Spleen (tissue), 11 donors: ENCODE measurements at regions not wholly inside any gene's neighbourhood (a gene's known extent, or its start where the extent isn't known, plus 50 kb on each side); places are given as distances from the start of the nearest gene placed in this dataset.

Source experiments
- DNase-seq: peaks from one replicate; pipeline ENCODE4 v3.0.0-alpha.2; 2020
- H3K27ac ChIP-seq, 8 donors: fragments of 200-600 bp; sonication (generic) in 7 of 8; 1 replicate in 4 of 8; 2 replicates in 4 of 8; pipeline versions ENCODE4 v1.5.0 to v1.8.0; 2016 to 2021; ENCODE audit warnings: inconsistent platforms in 4 of 8, mild to moderate bottlenecking in 4 of 8, moderate library complexity in 1 of 8
- H3K27me3 ChIP-seq, 7 donors: fragments of 200-600 bp; sonication (generic) in 6 of 7; replicated peaks in 1 of 7; 1 replicate in 4 of 7; 2 replicates in 3 of 7; pipeline versions ENCODE4 v1.5.0 to v1.8.0; 2016 to 2021; ENCODE audit warnings: inconsistent platforms in 3 of 7, mild to moderate bottlenecking in 1 of 7
- H3K36me3 ChIP-seq, 6 donors: fragments of 200-600 bp; sonication (generic) in 5 of 6; 1 replicate in 4 of 6; 2 replicates in 2 of 6; pipeline versions ENCODE4 v1.5.0 to v1.8.0; 2016 to 2021; ENCODE audit warnings: inconsistent platforms in 2 of 6
- H3K4me1 ChIP-seq, 6 donors: fragments of 200-600 bp; sonication (generic) in 5 of 6; 1 replicate in 3 of 6; 2 replicates in 3 of 6; pipeline versions ENCODE4 v1.5.0 to v1.8.0; 2016 to 2021; ENCODE audit warnings: inconsistent platforms in 3 of 6
- H3K4me3 ChIP-seq, 8 donors: fragments of 200-600 bp; sonication (generic) in 7 of 8; 1 replicate in 4 of 8; 2 replicates in 4 of 8; pipeline versions ENCODE4 v1.5.0 to v1.8.0; 2016 to 2021; ENCODE audit warnings: inconsistent platforms in 4 of 8, mild to moderate bottlenecking in 4 of 8, moderate library complexity in 2 of 8
- H3K9me3 ChIP-seq, 8 donors: fragments of 200-600 bp; sonication (generic) in 7 of 8; 1 replicate in 4 of 8; 2 replicates in 4 of 8; pipeline versions ENCODE4 v1.5.0 to v1.8.0; 2016 to 2021; ENCODE audit warnings: inconsistent platforms in 4 of 8
- POLR2A ChIP-seq, 3 donors: fragments of 450-650 bp; IDR thresholded peaks; one replicate each; pipeline ENCODE4 v1.5.1; 2017; ENCODE audit warnings: antibody characterized with exemption in 3 of 3, mild to moderate bottlenecking in 1 of 3
- POLR2AphosphoS5 ChIP-seq, 3 donors: sonication (generic); formaldehyde crosslinking; IDR thresholded peaks; one replicate each; pipeline ENCODE4 v1.5.1; 2017; ENCODE audit warnings: antibody characterized with exemption in 3 of 3
- WGBS, 5 donors: extraction: QIAGEN DNeasy Blood & Tissue Kit in 3 of 5; methylation state at CpG; one replicate each; pipeline versions ENCODE4 v1.1.5 to v1.1.7; 2013 to 2018; 5-methylcytosine and 5-hydroxymethylcytosine counted together
- intact Hi-C: fragments of 100-400 bp; cut with DNase I; formaldehyde crosslinking; loops from one replicate; pipeline ENCODE4 v1.15.0; 2023; ENCODE audit warnings: low total_unique reads
- TF ChIP-seq, protein P1 (sequence below), 11 experiments: fragments of 200-600 bp in 7 of 11; fragments of 450-650 bp in 4 of 11; sonication (generic) in 4 of 11; IDR thresholded peaks in 8 of 11; conservative IDR thresholded peaks in 3 of 11; 1 replicate in 7 of 11; 2 replicates in 4 of 11; pipeline versions ENCODE4 v1.4.0 to v1.8.0; 2016 to 2021; ENCODE audit warnings: antibody characterized with exemption in 11 of 11, inconsistent platforms in 4 of 11, mild to moderate bottlenecking in 1 of 11
- donor health status: healthy with polysubstance abuse.
- donor health status: DM: no; HTN: no; CAD: no; lungs with moderate emphysema.
- donor health status: DM: no; HTN: no; CAD: no.
- donor health status: Bipolar disorder and iron deficiency.
- donor health status: healthy.
- donor health status: DM: no; HTN: no; CAD: no.
- donor health status: DM: yes; HTN: yes; CAD: no.

DNA sequence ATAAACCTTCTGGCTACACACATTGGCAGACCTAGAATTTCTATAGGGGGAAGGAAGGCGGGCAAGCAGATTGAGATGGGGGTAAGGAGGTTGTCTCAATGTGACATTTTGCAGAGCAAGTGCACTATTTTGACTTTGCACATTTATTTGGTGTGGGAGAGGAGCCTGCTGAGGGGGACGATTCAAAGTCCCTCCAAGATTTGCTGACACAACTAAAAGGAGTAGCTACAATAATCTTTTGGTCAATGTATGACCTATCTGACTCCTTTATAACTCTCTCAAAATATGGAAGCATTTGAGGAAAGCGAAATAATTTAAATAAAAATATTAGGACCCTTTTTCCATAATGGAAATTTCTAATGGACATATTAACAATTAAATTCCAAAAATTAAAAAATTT is 274.9 kb upstream of the PPARGC1A start:
- WGBS, 5 donors = 74 to 80% (median 76%) methylated on average over 3 of the region's 3 CpGs
- no peak overlapping the region for H3K4me3 ChIP-seq
- no peaks in the 10 kb centered on the region for H3K4me1 ChIP-seq
- no peak for TF ChIP-seq POLR2AphosphoS5 (IDR thresholded peaks at IDR 0.05)
- no peak for TF ChIP-seq POLR2A (IDR thresholded peaks at IDR 0.05)
- TF ChIP-seq, protein P1, sequence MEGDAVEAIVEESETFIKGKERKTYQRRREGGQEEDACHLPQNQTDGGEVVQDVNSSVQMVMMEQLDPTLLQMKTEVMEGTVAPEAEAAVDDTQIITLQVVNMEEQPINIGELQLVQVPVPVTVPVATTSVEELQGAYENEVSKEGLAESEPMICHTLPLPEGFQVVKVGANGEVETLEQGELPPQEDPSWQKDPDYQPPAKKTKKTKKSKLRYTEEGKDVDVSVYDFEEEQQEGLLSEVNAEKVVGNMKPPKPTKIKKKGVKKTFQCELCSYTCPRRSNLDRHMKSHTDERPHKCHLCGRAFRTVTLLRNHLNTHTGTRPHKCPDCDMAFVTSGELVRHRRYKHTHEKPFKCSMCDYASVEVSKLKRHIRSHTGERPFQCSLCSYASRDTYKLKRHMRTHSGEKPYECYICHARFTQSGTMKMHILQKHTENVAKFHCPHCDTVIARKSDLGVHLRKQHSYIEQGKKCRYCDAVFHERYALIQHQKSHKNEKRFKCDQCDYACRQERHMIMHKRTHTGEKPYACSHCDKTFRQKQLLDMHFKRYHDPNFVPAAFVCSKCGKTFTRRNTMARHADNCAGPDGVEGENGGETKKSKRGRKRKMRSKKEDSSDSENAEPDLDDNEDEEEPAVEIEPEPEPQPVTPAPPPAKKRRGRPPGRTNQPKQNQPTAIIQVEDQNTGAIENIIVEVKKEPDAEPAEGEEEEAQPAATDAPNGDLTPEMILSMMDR (IDR thresholded peaks at IDR 0.05 in 8 of 11, conservative IDR thresholded peaks at IDR 0.05 in 3 of 11) = no peak
- intact Hi-C loops = no loop called here
- H3K27me3 ChIP-seq = no peaks in the 10 kb centered on the region
- no peaks in the 10 kb centered on the region for H3K9me3 ChIP-seq
- no peak for DNase-seq
- H3K27ac ChIP-seq = no peak overlapping the region
- no peaks in the 10 kb centered on the region for H3K36me3 ChIP-seq

GRCh38 chr4:24164054-24164693 is 274.3 kb upstream of the PPARGC1A start:
- H3K4me1 ChIP-seq = no peaks in the 10 kb centered on the region
- no peaks in the 10 kb centered on the region for H3K9me3 ChIP-seq
- H3K27ac ChIP-seq = no peak overlapping the region
- no peak overlapping the region for H3K4me3 ChIP-seq
- no peak for DNase-seq
- 31 to 50% (median 41%) methylated on average over 2 of the region's 2 CpGs for WGBS, 5 donors
- H3K36me3 ChIP-seq = no peaks in the 10 kb centered on the region
- H3K27me3 ChIP-seq = no peaks in the 10 kb centered on the region
- intact Hi-C loops = no loop called here
- TF ChIP-seq POLR2AphosphoS5 (IDR thresholded peaks at IDR 0.05) (no peak), POLR2A (IDR thresholded peaks at IDR 0.05) (no peak)
- TF ChIP-seq, protein P1 (IDR thresholded peaks at IDR 0.05 in 8 of 11, conservative IDR thresholded peaks at IDR 0.05 in 3 of 11) = no peak

DNA sequence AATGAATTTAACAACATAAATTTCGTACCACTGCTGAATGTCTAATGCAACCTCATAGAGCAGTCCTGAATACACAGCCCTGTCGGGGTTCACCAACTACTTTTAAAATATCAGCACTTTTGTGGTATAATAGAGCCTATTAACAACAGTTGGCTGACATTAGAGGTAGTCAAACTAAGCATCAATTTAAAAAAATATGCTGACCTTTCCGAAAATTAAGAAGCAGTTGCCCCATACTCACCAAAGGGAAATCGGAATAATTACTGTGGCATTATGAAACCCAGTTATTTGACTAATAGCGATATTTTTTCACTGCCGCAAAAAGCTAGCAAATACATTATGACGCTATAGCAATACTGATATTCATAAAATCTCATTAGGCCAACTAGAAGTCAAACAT is 273.5 kb upstream of the PPARGC1A start:
- DNase-seq = no peak
- Histone ChIP-seq H3K9me3 (no peaks in the 10 kb centered on the region), H3K27me3 (no peaks in the 10 kb centered on the region), H3K4me1 (no peaks in the 10 kb centered on the region), H3K27ac (no peak overlapping the region), H3K36me3 (no peaks in the 10 kb centered on the region), H3K4me3 (no peak overlapping the region)
- TF ChIP-seq, protein P1 (IDR thresholded peaks at IDR 0.05 in 8 of 11, conservative IDR thresholded peaks at IDR 0.05 in 3 of 11) = no peak
- TF ChIP-seq POLR2AphosphoS5 (IDR thresholded peaks at IDR 0.05) (no peak), POLR2A (IDR thresholded peaks at IDR 0.05) (no peak)
- WGBS, 5 donors = 86 to 90% (median 89%) methylated on average over 7 of the region's 7 CpGs
- intact Hi-C loops = no loop called here

DNA sequence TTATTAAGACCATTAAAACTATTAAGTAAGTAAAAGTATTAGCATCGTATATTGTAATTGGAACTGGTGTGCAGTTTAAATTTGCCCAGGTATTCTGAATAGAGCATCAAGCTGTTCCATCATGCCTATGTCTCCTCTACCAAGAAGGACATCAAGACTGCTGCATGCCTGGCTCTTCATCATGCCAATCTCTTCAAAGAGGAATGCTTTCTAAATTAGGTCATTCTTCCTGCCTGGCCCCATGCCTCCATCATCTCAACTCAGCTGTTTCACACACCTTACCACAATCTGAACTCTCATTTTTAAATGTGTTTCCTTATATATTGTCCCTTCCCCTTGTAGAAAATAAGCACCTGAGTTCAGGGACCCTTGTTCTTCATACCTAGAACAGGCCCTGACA is 270.5 kb upstream of the PPARGC1A start:
- TF ChIP-seq, protein P1 (IDR thresholded peaks at IDR 0.05 in 8 of 11, conservative IDR thresholded peaks at IDR 0.05 in 3 of 11) = no peak
- no peak for TF ChIP-seq POLR2A (IDR thresholded peaks at IDR 0.05)
- no peak for TF ChIP-seq POLR2AphosphoS5 (IDR thresholded peaks at IDR 0.05)
- no peak overlapping the region for H3K4me3 ChIP-seq

More for the DNA sequence above, 270.5 kb upstream of the PPARGC1A start:
- Histone ChIP-seq H3K4me1 (no peaks in the 10 kb centered on the region), H3K27me3 (no peaks in the 10 kb centered on the region), H3K9me3 (no peaks in the 10 kb centered on the region), H3K27ac (no peak overlapping the region), H3K36me3 (no peaks in the 10 kb centered on the region)
- no peak for DNase-seq
- intact Hi-C loops = no loop called here
- 88 to 95% (median 92%) methylated on average over 1 of the region's 1 CpG for WGBS, 5 donors
